ENCODE measurements at regions not wholly inside any gene's neighbourhood (a gene's known extent, or its start where the extent isn't known, plus 50 kb on each side); places are given as distances from the start of the nearest gene placed in this dataset.

DNA sequence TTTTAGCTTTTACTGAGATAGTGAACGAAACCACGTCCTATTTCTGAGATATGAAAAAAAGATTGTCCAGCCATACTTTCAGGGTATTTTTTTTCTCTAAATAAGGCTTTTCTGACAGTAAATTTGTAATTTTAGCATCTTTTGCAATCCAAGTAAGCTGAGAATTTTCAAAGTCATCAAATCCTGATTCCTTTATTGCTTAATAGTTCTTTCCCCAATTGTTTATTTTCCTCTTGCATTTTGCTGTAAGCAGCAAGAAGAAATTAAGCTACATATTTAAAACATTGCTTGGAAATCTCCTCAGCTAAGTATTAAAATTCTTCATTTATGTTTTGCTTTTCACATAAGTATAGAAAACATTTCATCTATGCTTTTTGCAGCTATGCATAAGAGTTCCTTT is 493.3 kb upstream of the CCDC179 start:
- TF ChIP-seq CTCF (conservative IDR thresholded peaks at IDR 0.05 in 1 of 2, IDR thresholded peaks at IDR 0.05 in 1 of 2; ENCODE audit: low read depth in 1 of 2, low read length in 2 of 2) (no peak), EZH2 (IDR thresholded peaks at IDR 0.05; ENCODE audit: low read length, missing control alignments) (no peak)
